Transverse colon (tissue), 4 donors: ENCODE measurements at regions not wholly inside any gene's neighbourhood (a gene's known extent, or its start where the extent isn't known, plus 50 kb on each side); places are given as distances from the start of the nearest gene placed in this dataset.

Source experiments
- DNase-seq: peaks from one replicate; pipeline ENCODE4 v3.0.0-alpha.2; 2019
- H3K27ac ChIP-seq, 4 donors: fragments of 200-600 bp; sonication (generic); 2 replicates each; pipeline ENCODE4 v1.5.1; 2016 to 2018; ENCODE audit warnings: inconsistent platforms in 4 of 4
- H3K27me3 ChIP-seq: fragments of 200-600 bp; sonication (generic); 2 replicates; pipeline ENCODE4 v1.5.1; 2017; ENCODE audit warnings: inconsistent platforms
- H3K36me3 ChIP-seq, 4 donors: fragments of 200-600 bp; sonication (generic); 2 replicates each; pipeline ENCODE4 v1.5.1; 2017 to 2019; ENCODE audit warnings: inconsistent platforms in 4 of 4
- H3K4me1 ChIP-seq, 4 donors: fragments of 200-600 bp; sonication (generic); 2 replicates each; pipeline ENCODE4 v1.5.1; 2017 to 2020; ENCODE audit warnings: inconsistent platforms in 4 of 4
- H3K4me3 ChIP-seq, 4 donors: fragments of 200-600 bp; sonication (generic); 1 replicate in 1 of 4; 2 replicates in 3 of 4; pipeline versions ENCODE4 v1.5.1 to v1.6.1; 2017 to 2019; ENCODE audit warnings: inconsistent platforms in 4 of 4
- H3K9me3 ChIP-seq, 2 donors: fragments of 200-600 bp; sonication (generic); 2 replicates each; pipeline ENCODE4 v1.5.1; 2017 to 2019; ENCODE audit warnings: inconsistent platforms in 2 of 2
- CTCF ChIP-seq, 5 experiments: fragments of 200-600 bp in 3 of 5; fragments of 450-650 bp in 2 of 5; sonication (generic) in 3 of 5; IDR thresholded peaks; 1 replicate in 2 of 5; 2 replicates in 3 of 5; pipeline ENCODE4 v1.5.1; 2016 to 2017; ENCODE audit warnings: antibody characterized with exemption in 5 of 5, inconsistent platforms in 3 of 5, mild to moderate bottlenecking in 2 of 5, moderate library complexity in 1 of 5
- EP300 ChIP-seq: sonication (generic); formaldehyde crosslinking; IDR thresholded peaks from one replicate; pipeline ENCODE4 v1.6.1; 2017; ENCODE audit warnings: antibody characterized with exemption, low read depth
- POLR2A ChIP-seq: fragments of 450-650 bp; IDR thresholded peaks from one replicate; pipeline ENCODE4 v1.6.1; 2016; ENCODE audit warnings: antibody characterized with exemption, mild to moderate bottlenecking, moderate library complexity
- POLR2AphosphoS5 ChIP-seq, 3 donors: sonication (generic); formaldehyde crosslinking; IDR thresholded peaks; one replicate each; pipeline ENCODE4 v1.6.1; 2016; ENCODE audit warnings: antibody characterized with exemption in 3 of 3
- WGBS, 2 donors: methylation state at CpG; one replicate each; pipeline ENCODE4 v1.1.5; 2018; ENCODE audit warnings: low coverage in 1 of 2; 5-methylcytosine and 5-hydroxymethylcytosine counted together
- in situ Hi-C, 4 donors: fragments of 200-750 bp; cut with MboI; loops; one replicate each; pipeline versions ENCODE4 v1.15.0 to v1.15.1; 2017; ENCODE audit warnings: low sequenced_read_pairs in 3 of 4, low pct_ligation_motif_present in 1 of 4, low pct_unique_long_range_greater_than_20kb in 1 of 4
- intact Hi-C: fragments of 100-400 bp; cut with DNase I; formaldehyde crosslinking; loops from one replicate; pipeline ENCODE4 v1.15.1; 2023; ENCODE audit warnings: low total_unique reads

DNA sequence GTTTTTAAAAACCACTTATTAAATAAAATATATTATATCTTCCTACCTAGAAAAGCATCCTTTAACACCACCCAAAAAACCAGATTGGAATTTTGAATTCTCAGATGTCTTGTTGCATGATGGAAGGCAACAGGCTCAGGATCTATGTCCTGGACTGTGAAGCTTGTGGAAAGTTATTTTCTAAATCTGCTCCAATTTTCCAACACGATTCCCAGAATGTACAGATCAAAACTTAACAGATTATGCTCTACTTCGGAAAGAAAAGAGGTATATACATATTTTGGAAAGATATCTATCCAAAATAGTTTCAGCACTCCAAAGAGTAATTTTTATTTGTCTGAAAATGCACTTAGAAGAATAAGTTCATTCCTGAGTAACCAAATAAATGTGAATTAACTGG lies 291.7 kb upstream of the EMCN start:
- in situ Hi-C loops, result no loop called here
- no peaks in the 10 kb centered on the region for H3K27me3 ChIP-seq

DNA sequence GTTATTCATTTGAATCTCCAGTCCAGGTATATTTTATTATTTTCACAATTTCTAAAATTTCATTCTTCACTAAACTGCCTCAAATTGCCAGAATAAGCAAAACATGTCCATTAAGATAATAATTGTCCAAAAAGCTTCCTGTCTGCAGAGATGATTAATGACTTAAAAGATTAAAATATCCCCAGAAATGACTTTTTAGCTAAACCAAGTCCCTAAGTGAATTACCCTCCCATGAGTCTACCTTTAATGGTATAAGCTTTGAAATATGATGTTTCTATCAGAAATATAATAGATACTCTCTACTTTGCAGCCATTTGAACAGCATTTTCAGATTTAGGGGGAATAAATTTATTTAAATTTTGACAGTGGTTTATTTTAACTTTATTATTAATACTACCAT lies 289.2 kb upstream of the EMCN start:
- no peaks in the 10 kb centered on the region for H3K36me3 ChIP-seq
- H3K27ac ChIP-seq, result no peak overlapping the region
- H3K4me3 ChIP-seq, result no peak overlapping the region
- no peaks in the 10 kb centered on the region for H3K4me1 ChIP-seq
- H3K27me3 ChIP-seq, result no peaks in the 10 kb centered on the region
- no peaks in the 10 kb centered on the region for H3K9me3 ChIP-seq
- in situ Hi-C loops (no loop called here), intact Hi-C loops (no loop called here)
- TF ChIP-seq POLR2AphosphoS5 (IDR thresholded peaks at IDR 0.05), result no peak
- no peak for TF ChIP-seq POLR2A
- no peak for TF ChIP-seq CTCF (IDR thresholded peaks at IDR 0.05)
- TF ChIP-seq EP300, result no peak
- DNase-seq, result no peak

More for the DNA sequence above, 291.7 kb upstream of the EMCN start:
- no peak for DNase-seq
- intact Hi-C loops, result no loop called here
- no peak for TF ChIP-seq POLR2AphosphoS5 (IDR thresholded peaks at IDR 0.05)
- TF ChIP-seq POLR2A, result no peak
- no peak for TF ChIP-seq CTCF (IDR thresholded peaks at IDR 0.05)
- no peak for TF ChIP-seq EP300
- no peak overlapping the region for H3K27ac ChIP-seq
- 72 to 74% methylated on average over 2 of the region's 2 CpGs for WGBS, 2 donors
- H3K9me3 ChIP-seq, result no peaks in the 10 kb centered on the region
- no peaks in the 10 kb centered on the region for H3K36me3 ChIP-seq
- H3K4me3 ChIP-seq, result no peak overlapping the region
- H3K4me1 ChIP-seq, result no peaks in the 10 kb centered on the region

GRCh38 chr4:100805538-100805937 lies 287.7 kb upstream of the EMCN start:
- TF ChIP-seq CTCF (IDR thresholded peaks at IDR 0.05) (no peak), POLR2A (no peak), POLR2AphosphoS5 (IDR thresholded peaks at IDR 0.05) (no peak), EP300 (no peak)
- WGBS, 2 donors, result 82 to 89% methylated on average over 1 to 7 of the region's 7 CpGs
- no peaks in the 10 kb centered on the region for H3K36me3 ChIP-seq
- H3K4me1 ChIP-seq, result no peaks in the 10 kb centered on the region
- H3K4me3 ChIP-seq, result no peak overlapping the region
- no peak overlapping the region for H3K27ac ChIP-seq
- H3K9me3 ChIP-seq, result no peaks in the 10 kb centered on the region
- DNase-seq, result no peak
- intact Hi-C loops (no loop called here), in situ Hi-C loops (no loop called here)
- no peaks in the 10 kb centered on the region for H3K27me3 ChIP-seq

- no peaks in the 10 kb centered on the region for H3K27me3 ChIP-seq
- no peak for DNase-seq
- no peak overlapping the region for H3K27ac ChIP-seq
- H3K4me3 ChIP-seq, result no peak overlapping the region
- H3K36me3 ChIP-seq, result no peaks in the 10 kb centered on the region
- no peaks in the 10 kb centered on the region for H3K9me3 ChIP-seq
- intact Hi-C loops (no loop called here), in situ Hi-C loops (no loop called here)
- TF ChIP-seq POLR2AphosphoS5 (IDR thresholded peaks at IDR 0.05), result no peak
- TF ChIP-seq EP300, result no peak
- TF ChIP-seq POLR2A, result no peak
- TF ChIP-seq CTCF (IDR thresholded peaks at IDR 0.05), result no peak
- WGBS, 2 donors, result 80 to 88% methylated on average over 6 of the region's 6 CpGs
- no peaks in the 10 kb centered on the region for H3K4me1 ChIP-seq
Observed at GRCh38 chr4:100804576-100805360, 286.9 kb upstream of the EMCN start.
